A172 (cell line): ENCODE measurements at regions not wholly inside any gene's neighbourhood (a gene's known extent, or its start where the extent isn't known, plus 50 kb on each side); places are given as distances from the start of the nearest gene placed in this dataset.
A peak's percentile ranks its signal among the peaks of the same experiment; 100 is the strongest.
"Not testable (repeated sequence)": the region's sequence is repeated elsewhere in the genome, so short reads cannot be mapped to it uniquely, and the experiment has no call there.

Experiments used
- DNase-seq: peaks from one replicate; pipeline ENCODE4 v3.0.0-alpha.2; 2015; ENCODE audit warnings: low spot score

DNA sequence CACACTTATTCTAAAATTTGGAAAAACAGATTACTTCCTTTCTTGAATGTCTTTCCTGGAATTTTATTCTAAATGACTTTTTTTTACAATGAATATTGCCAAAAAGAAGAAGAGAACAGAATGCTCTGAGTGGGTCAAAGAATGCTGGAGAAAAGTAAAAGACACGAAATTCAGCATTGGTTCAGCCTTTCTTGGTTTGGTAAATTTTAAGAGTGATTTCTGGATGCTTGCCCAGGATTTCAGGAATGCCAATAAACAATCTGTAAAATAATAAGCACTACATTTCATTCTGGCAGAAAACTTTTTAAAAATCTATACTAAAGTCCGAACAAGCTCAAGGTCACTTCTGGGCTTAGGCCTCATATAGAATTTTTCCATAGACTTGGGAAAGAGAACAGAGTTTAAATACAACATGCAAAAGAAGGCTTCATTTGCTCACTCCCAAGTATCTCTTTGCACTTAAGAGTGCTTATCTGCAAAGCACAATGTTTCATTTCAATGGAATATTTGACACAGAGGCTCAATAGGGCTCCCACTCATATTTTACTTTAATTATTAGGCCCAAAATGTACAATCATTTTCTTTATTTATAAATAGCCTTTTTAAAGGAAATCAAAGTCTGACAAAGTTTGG lies 359.5 kb upstream of the ANKRD30A start:
- DNase-seq, result no peak

GRCh38 chr10:36764823-36765222 lies 360.6 kb upstream of the ANKRD30A start:
- no peak for DNase-seq

DNA sequence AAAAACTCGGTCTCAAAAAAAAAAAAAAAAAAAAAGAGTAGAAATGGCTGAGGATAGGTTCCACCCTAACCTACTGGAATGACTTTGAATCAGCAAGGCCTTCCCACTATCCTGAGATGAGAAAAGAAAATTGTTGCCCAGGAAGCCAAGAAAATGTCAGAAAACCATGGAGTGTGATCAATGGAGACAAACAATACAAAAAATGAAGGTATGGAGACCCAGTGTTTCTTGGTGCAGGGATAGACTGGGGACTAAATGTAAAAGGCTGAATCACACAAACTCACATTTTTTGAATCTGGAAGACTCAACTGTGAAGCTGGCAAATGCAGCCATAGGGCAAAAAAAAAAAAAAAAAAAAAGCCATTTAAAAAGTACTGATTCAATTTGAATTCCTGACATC lies 364.3 kb upstream of the ANKRD30A start:
- DNase-seq, result no peak

GRCh38 chr10:36759141-36759805 lies 366.1 kb upstream of the ANKRD30A start:
- peak; percentile 83 for DNase-seq

- DNase-seq, result no peak
Observed at GRCh38 chr10:36748128-36748871, 377.1 kb upstream of the ANKRD30A start.

GRCh38 chr10:36739884-36740445 lies 385.4 kb upstream of the ANKRD30A start:
- no peak for DNase-seq

- DNase-seq, result no peak
Observed at GRCh38 chr10:36738738-36739431, 386.5 kb upstream of the ANKRD30A start.

GRCh38 chr10:36736311-36736710 lies 389.1 kb upstream of the ANKRD30A start:
- peak; percentile 16 for DNase-seq

- DNase-seq, result not testable (repeated sequence)
Observed at GRCh38 chr10:36734590-36734989, 390.8 kb upstream of the ANKRD30A start.

DNA sequence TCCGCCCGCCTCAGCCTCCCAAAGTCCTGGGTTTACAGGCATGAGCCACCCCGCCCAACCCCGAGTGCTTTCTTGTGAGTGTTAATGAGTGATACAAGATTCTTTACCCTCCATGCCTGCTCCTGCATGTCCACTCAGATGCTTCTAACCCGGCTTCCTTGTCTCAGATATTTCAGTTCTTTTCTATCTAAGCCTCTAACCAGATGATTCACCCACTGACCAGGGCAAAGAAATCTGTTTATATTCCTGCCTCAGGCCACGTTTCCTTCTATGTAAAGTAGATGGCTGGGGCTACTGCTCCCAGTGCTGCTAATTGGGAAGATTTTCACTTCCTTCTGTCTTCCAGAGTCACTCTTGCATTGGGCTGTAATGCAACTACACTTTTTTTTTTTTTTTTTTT lies 395.1 kb upstream of the ANKRD30A start:
- DNase-seq, result no peak

DNA sequence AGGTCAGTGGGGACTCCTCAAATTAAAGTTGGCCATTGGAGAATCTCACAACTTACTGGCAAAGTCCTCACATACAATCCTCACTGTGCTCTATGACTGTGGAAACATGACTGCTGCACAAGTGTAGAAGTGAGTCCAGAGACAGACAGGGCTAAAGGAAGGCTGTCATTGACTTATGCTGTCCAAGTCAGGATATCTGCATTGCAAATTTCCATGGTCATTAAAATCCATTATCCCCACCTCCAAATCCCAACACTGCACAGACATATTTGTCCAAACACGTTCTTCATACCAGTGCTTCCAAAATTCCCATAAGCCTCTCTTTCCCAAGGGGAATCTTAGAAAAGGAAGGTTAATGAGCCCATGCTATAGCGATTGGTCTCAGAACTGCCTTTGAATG lies 396.8 kb upstream of the ANKRD30A start:
- DNase-seq, result no peak

- peak; percentile 99 for DNase-seq
Observed at GRCh38 chr10:36725581-36726520, 399.5 kb upstream of the ANKRD30A start.

DNA sequence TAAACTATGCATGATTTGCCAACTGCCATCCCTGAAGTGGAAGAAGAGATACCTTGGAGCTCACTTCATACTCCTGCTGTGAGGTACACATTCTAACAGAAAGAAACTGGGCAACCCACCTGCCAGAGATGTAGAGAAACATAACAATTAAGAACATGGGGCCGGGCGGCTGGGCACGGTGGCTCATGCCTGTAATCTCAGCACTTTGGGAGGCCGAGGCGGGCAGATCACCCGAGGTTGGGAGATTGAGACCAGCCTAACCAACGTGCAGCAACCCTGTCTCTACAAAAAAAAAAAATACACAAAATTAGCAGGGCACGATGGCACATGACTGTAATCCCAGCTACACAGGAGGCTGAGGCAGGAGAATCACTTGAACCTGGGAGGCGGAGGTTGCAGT lies 402.6 kb upstream of the ANKRD30A start:
- no peak for DNase-seq

GRCh38 chr10:36721871-36722270 lies 403.5 kb upstream of the ANKRD30A start:
- peak; percentile 26 for DNase-seq

DNA sequence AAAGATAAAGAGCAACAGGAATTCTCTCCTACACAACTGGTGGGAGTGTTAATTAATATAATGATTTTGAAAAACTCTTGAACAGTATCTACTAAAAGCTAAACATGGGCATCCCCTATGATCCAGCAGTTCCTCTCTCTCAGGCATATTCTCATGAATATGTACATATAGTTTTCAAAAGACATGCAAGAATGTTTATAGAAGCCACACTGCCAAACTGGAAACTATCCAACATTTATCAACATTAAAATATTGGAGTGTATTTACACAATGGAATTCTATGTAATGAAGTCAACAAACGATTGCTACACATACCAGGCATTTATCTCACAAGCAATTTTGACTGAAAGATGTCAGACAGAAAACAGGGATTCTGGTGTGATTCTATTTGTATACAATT lies 404.5 kb upstream of the ANKRD30A start:
- DNase-seq, result no peak

GRCh38 chr10:36717118-36717517 lies 408.3 kb upstream of the ANKRD30A start:
- DNase-seq, result peak; percentile 25

DNA sequence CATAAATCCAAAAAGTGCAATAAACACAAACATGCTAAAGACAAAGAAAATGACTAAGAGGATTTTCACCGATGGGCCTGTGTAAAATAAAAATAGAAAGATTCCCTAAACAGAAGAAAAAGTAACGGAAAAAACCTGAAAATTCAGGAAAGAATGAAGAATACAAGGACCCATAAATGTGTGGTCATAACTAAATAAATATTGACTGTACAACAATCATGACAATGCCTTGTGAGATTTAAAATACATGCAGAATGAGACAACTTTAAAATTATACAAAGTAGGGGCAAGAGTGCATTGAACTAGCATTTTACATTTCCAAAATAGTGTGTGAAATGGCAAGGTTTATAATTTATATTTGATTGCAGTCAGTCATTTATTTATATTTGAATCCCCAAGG lies 409.1 kb upstream of the ANKRD30A start:
- DNase-seq, result no peak

- DNase-seq, result no peak
Observed at GRCh38 chr10:36712695-36713094, 412.7 kb upstream of the ANKRD30A start.

DNA sequence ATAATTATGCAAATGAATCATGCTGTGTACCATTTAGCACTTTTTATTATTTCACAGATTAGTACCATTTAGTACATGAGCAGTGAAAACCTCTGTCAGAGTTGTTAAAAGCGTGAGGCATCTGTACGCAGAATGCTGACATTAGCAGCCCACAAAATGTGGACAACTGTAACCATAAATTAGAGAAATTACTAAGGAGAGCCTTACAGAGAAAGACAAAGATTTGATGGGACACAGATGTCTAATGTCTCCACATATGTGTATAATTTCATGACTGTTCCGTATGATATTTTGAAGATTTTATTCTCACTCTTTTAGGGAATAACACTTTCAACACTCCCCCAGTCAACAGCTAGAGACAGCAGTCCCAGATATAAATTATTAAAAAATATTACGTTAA lies 414.0 kb upstream of the ANKRD30A start:
- DNase-seq, result no peak

- DNase-seq, result no peak
Observed at GRCh38 chr10:36704124-36704523, 421.3 kb upstream of the ANKRD30A start.

DNA sequence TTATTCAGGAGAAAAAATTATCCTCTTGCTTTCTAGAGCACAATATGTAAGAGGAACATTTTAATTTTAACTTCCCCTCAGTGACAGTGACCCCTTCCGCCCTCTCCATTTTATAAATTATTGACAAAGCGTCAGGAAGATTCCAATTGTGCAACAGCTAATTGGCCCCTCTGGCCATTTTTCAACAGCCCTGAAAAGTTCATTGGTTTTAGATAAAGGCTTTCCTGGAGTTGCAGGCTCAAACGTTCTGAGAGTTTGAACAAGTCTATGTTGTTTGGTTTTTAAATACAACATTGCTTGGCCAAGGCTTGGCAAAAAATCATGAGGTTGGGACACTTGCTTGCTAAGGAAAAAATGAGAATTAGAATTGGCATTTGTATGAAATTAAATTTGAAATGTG lies 422.2 kb upstream of the ANKRD30A start:
- no peak for DNase-seq
